K562 (cell line): ENCODE measurements at regions not wholly inside any gene's neighbourhood (a gene's known extent, or its start where the extent isn't known, plus 50 kb on each side); places are given as distances from the start of the nearest gene placed in this dataset.
A peak's percentile ranks its signal among the peaks of the same experiment; 100 is the strongest.

Experiments used
- ATAC-seq: fragments of 200-7000 bp; cut with Tn5 transposase; 3 replicates; pipeline ENCODE4 v1.9.1; 2020; ENCODE audit warnings: moderate library complexity
- BruUV-seq: library from RNA; stranded (reverse); fragments of 400-500 nt; replicated peaks from 2 replicates; lab custom pipeline; 2021; lab: Mats Ljungman, UMichigan
- CTCF ChIA-PET: fragments of 300-600 bp; formaldehyde crosslinking; extraction: SDS; loops from one replicate; lab custom pipeline; 2021; ENCODE audit warnings: low intra/inter-chr PET ratio; lab: Yijun Ruan, JAX
- POLR2A ChIA-PET: fragments of 300-600, 350-650 bp; sonication (Branson Sonifier 250); formaldehyde crosslinking; extraction: SDS; loops from one replicate; lab custom pipeline; 2021; ENCODE audit warnings: antibody characterized with exemption, inconsistent platforms; lab: Yijun Ruan, JAX
- DNase-seq, 4 experiments: peaks; one replicate each; pipeline versions ENCODE4 v3.0.0 to v3.0.0-alpha.2; 2011 to 2018; ENCODE audit warnings: low spot score in 3 of 4, mixed read lengths in 3 of 4; ENCODE audit errors: extremely low read depth in 1 of 4
- FAIRE-seq: peaks from 2 replicates; lab custom pipeline; 2011; peaks lifted over from hg19 to GRCh38; lab: Jason Lieb, UNC
- H2AFZ ChIP-seq: 2 replicates; pipeline ENCODE4 v1.6.0; 2011; ENCODE audit warnings: low read depth, low read length, control low read depth, inconsistent platforms
- H3K27ac ChIP-seq: fragments of 200-600 bp; 3 replicates; pipeline ENCODE4 v1.8.0; 2011; ENCODE audit warnings: low read depth, mild to moderate bottlenecking, control low read depth, inconsistent platforms, low read length, moderate library complexity, mixed read lengths; ENCODE audit errors: extremely low read depth
- H3K27me3 ChIP-seq, 2 experiments: fragments of 300-600 bp in 1 of 2; 2 replicates in 1 of 2; 3 replicates in 1 of 2; pipeline versions ENCODE4 v1.6.0 to v1.8.0; 2011; ENCODE audit warnings: inconsistent platforms in 2 of 2, low read length in 2 of 2, mild to moderate bottlenecking in 1 of 2, mixed read lengths in 1 of 2, moderate library complexity in 1 of 2; ENCODE audit not compliant: control insufficient read depth in 2 of 2, insufficient read depth in 2 of 2
- H3K36me3 ChIP-seq: fragments of 300-600 bp; 3 replicates; pipeline ENCODE4 v1.8.0; 2011; ENCODE audit warnings: mild to moderate bottlenecking, low read length, inconsistent platforms; ENCODE audit not compliant: control insufficient read depth, insufficient read depth
- H3K4me1 ChIP-seq, 2 experiments: fragments of 200-600 bp in 1 of 2; replicated peaks in 1 of 2; 2 replicates in 1 of 2; 3 replicates in 1 of 2; pipeline versions ENCODE4 v1.5.1 to v1.8.0; 2011; ENCODE audit warnings: inconsistent platforms in 2 of 2, low read length in 2 of 2, mild to moderate bottlenecking in 1 of 2, mixed read lengths in 1 of 2, moderate library complexity in 1 of 2; ENCODE audit not compliant: control insufficient read depth in 2 of 2, insufficient read depth in 2 of 2
- H3K4me2 ChIP-seq: 2 replicates; pipeline ENCODE4 v1.6.1; 2011; ENCODE audit warnings: low read length, control low read depth, inconsistent platforms, mixed read lengths; ENCODE audit not compliant: insufficient read depth
- H3K4me3 ChIP-seq: fragments of 200-600 bp; sonication (generic), shearing (Covaris generic); 2 replicates; pipeline ENCODE4 v1.5.1; 2016; ENCODE audit warnings: control low read depth, inconsistent platforms
- H3K79me2 ChIP-seq: fragments of 200-600 bp; 3 replicates; pipeline ENCODE4 v1.8.0; 2011; ENCODE audit warnings: low read length, inconsistent platforms; ENCODE audit not compliant: control insufficient read depth, insufficient read depth
- H3K9ac ChIP-seq, 2 experiments: 2 replicates each; pipeline versions ENCODE4 v1.6.0 to v1.6.1; 2011; ENCODE audit warnings: low read depth in 2 of 2, low read length in 2 of 2, control low read depth in 1 of 2, inconsistent platforms in 1 of 2, mild to moderate bottlenecking in 1 of 2, mixed read lengths in 1 of 2; ENCODE audit not compliant: insufficient read depth in 1 of 2
- H3K9me1 ChIP-seq: one replicate; pipeline ENCODE4 v1.6.0; 2011; ENCODE audit warnings: inconsistent platforms, mild to moderate bottlenecking, low read length, moderate library complexity; ENCODE audit not compliant: control insufficient read depth, insufficient read depth
- H3K9me3 ChIP-seq: replicated peaks from 2 replicates; pipeline ENCODE4 v1.5.1; 2011; ENCODE audit warnings: low read depth, low read length, inconsistent platforms; ENCODE audit not compliant: control insufficient read depth, insufficient read depth
- H4K20me1 ChIP-seq: replicated peaks from 2 replicates; pipeline ENCODE4 v1.6.1; 2011; ENCODE audit warnings: low read length, inconsistent platforms, mixed read lengths; ENCODE audit not compliant: control insufficient read depth, insufficient read depth
- ATF6 ChIP-seq: sonication (generic); formaldehyde crosslinking; IDR thresholded peaks from 2 replicates; pipeline ENCODE4 v1.4.0; 2020; ENCODE audit warnings: mild to moderate bottlenecking, missing genetic modification reagents
- CHAMP1 ChIP-seq: fragments of 450-650 bp; IDR thresholded peaks from 2 replicates; pipeline ENCODE4 v1.6.1; 2016; ENCODE audit warnings: mild to moderate bottlenecking
- CTCF ChIP-seq, 3 experiments: IDR thresholded peaks in 2 of 3; conservative IDR thresholded peaks in 1 of 3; 2 replicates each; pipeline ENCODE4 v1.5.1; 2011 to 2012; ENCODE audit warnings: low read length in 3 of 3, mild to moderate bottlenecking in 3 of 3, control low read depth in 2 of 3, improper control_type of control experiment in 1 of 3, inconsistent platforms in 1 of 3, low read depth in 1 of 3, mixed read lengths in 1 of 3, moderate library complexity in 1 of 3; ENCODE audit not compliant: insufficient read depth in 2 of 3
- KAT8 ChIP-seq: fragments of 450-650 bp; IDR thresholded peaks from 2 replicates; pipeline ENCODE4 v1.6.1; 2016; ENCODE audit warnings: low read depth, mild to moderate bottlenecking
- NFRKB ChIP-seq: fragments of 450-650 bp; IDR thresholded peaks from 2 replicates; pipeline ENCODE4 v1.6.1; 2016; ENCODE audit warnings: low read depth
- NFYB ChIP-seq: IDR thresholded peaks from 2 replicates; pipeline ENCODE4 v1.6.1; 2011; ENCODE audit warnings: mild to moderate bottlenecking, moderate library complexity; ENCODE audit not compliant: insufficient read length; ENCODE audit errors: extremely low read depth
- PHB2 ChIP-seq: fragments of 450-650 bp; IDR thresholded peaks from 2 replicates; pipeline ENCODE4 v1.6.1; 2017; ENCODE audit warnings: low read depth
- RAD21 ChIP-seq, 2 experiments: fragments of 250-450 bp in 1 of 2; fragments of 450-650 bp in 1 of 2; sonication (Bioruptor Pico) in 1 of 2; formaldehyde crosslinking in 1 of 2; IDR thresholded peaks in 1 of 2; conservative IDR thresholded peaks in 1 of 2; 2 replicates each; pipeline versions ENCODE4 v1.4.0 to v1.8.0; 2020 to 2022; ENCODE audit warnings: mild to moderate bottlenecking in 2 of 2, moderate library complexity in 1 of 2
- XRCC4 ChIP-seq: IDR thresholded peaks from one replicate; pipeline ENCODE4 v1.6.1; 2011; ENCODE audit not compliant: insufficient read depth, insufficient read length; ENCODE audit errors: extremely low read depth
- ZFPM2 ChIP-seq: fragments of 250-450 bp; sonication (Bioruptor Pico); IDR thresholded peaks from 2 replicates; pipeline ENCODE4 v1.5.1; 2022; ENCODE audit warnings: mild to moderate bottlenecking
- ZHX1 ChIP-seq: fragments of 150-350 bp; conservative IDR thresholded peaks from 2 replicates; pipeline ENCODE4 v1.6.1; 2014; ENCODE audit warnings: low read length
- ZNF197 ChIP-seq: fragments of 200-800 bp; sonication (Bioruptor generic); IDR thresholded peaks from 2 replicates; pipeline ENCODE4 v1.6.1; 2016; ENCODE audit warnings: low read depth, missing genetic modification characterization, missing compliant biosample characterization
- in situ Hi-C: fragments of 300-500 bp; cut with MboI; formaldehyde crosslinking; loops from 4 replicates; pipeline ENCODE4 v1.15.0; 2018; ENCODE audit warnings: inconsistent platforms, mixed read lengths
- intact Hi-C: fragments of 100-400 bp; cut with micrococcal nuclease; formaldehyde crosslinking; loops from 2 replicates; pipeline ENCODE4 v1.14.2; 2022

GRCh38 chr2:175251425-175252041, 70.0 kb upstream of the ATP5MC3 start (continued):
- TF ChIP-seq ATF6 (CRISPR knock-in tag), result no peak
- peak; percentile 54 to 68 for TF ChIP-seq RAD21 (CRISPR knock-in tag; conservative IDR thresholded peaks at IDR 0.05 in 1 of 2, IDR thresholded peaks at IDR 0.05 in 1 of 2)
- peak; percentile 56 to 72 (median 60); a peak in 5 of 6 replicates for TF ChIP-seq CTCF (IDR thresholded peaks at IDR 0.05 in 2 of 3, conservative IDR thresholded peaks at IDR 0.05 in 1 of 3; ENCODE audit: insufficient read depth in 2 of 3, low read depth in 1 of 3, low read length in 3 of 3)
- TF ChIP-seq ZNF197, result no peak
- TF ChIP-seq, all 486 proteins: peak for 4

GRCh38 chr2:175247159-175247558, 65.6 kb upstream of the ATP5MC3 start:
- Histone ChIP-seq H3K9me3 (no peaks in the 10 kb centered on the region), H3K9me1 (no peaks in the 10 kb centered on the region), H3K36me3 (no peaks in the 10 kb centered on the region), H3K4me1 (no peaks in the 10 kb centered on the region), H3K27me3 (0 out of 5 replicates have a peak, but pooled peaks cover 0 to 4% of the 10 kb centered on the region in 2 experiments), H4K20me1 (no peaks in the 10 kb centered on the region), H3K79me2 (no peaks in the 10 kb centered on the region), H3K4me3 (no peak overlapping the region), H3K27ac (no peak overlapping the region), H3K4me2 (no peak overlapping the region), H3K9ac (no peak overlapping the region), H2AFZ (no peak overlapping the region)
- intact Hi-C loops, result no loop called here
- in situ Hi-C loops, result no loop called here
- no peak for ATAC-seq
- BruUV-seq, result no TSS peak
- ChIA-PET CTCF (no interaction called here), POLR2A (no interaction called here)
- DNase-seq, result no peak
- no peak for FAIRE-seq
- TF ChIP-seq NFYB (no peak), ZHX1 (no peak), XRCC4 (no peak), PHB2 (no peak), KAT8 (no peak), ZFPM2 (CRISPR knock-in tag) (no peak), NFRKB (no peak), CHAMP1 (no peak)
